Gastroesophageal sphincter (tissue), 3 donors: ENCODE measurements at regions not wholly inside any gene's neighbourhood (a gene's known extent, or its start where the extent isn't known, plus 50 kb on each side); places are given as distances from the start of the nearest gene placed in this dataset.

ENCODE experiments used
- CTCF ChIP-seq, 4 experiments: fragments of 200-600 bp in 2 of 4; fragments of 450-650 bp in 2 of 4; sonication (generic) in 1 of 4; IDR thresholded peaks; one replicate each; pipeline ENCODE4 v1.5.1; 2017 to 2019; ENCODE audit warnings: antibody characterized with exemption in 4 of 4, mild to moderate bottlenecking in 2 of 4, moderate library complexity in 2 of 4
- EP300 ChIP-seq: sonication (generic); formaldehyde crosslinking; IDR thresholded peaks from one replicate; pipeline ENCODE4 v1.6.1; 2017; ENCODE audit warnings: antibody characterized with exemption, mild to moderate bottlenecking
- POLR2A ChIP-seq, 2 donors: fragments of 450-650 bp; IDR thresholded peaks; one replicate each; pipeline ENCODE4 v1.6.1; 2017; ENCODE audit warnings: antibody characterized with exemption in 2 of 2, mild to moderate bottlenecking in 2 of 2, moderate library complexity in 1 of 2
- POLR2AphosphoS5 ChIP-seq: sonication (generic); formaldehyde crosslinking; IDR thresholded peaks from one replicate; pipeline ENCODE4 v1.6.1; 2017; ENCODE audit warnings: antibody characterized with exemption

- TF ChIP-seq CTCF (IDR thresholded peaks at IDR 0.05) (no peak), POLR2A (IDR thresholded peaks at IDR 0.05) (no peak), POLR2AphosphoS5 (no peak), EP300 (no peak)
Measured at GRCh38 chr13:87089391-87089790, 581.8 kb upstream of the SLITRK5 start.
